ACC112 (cell line): ENCODE measurements at regions not wholly inside any gene's neighbourhood (a gene's known extent, or its start where the extent isn't known, plus 50 kb on each side); places are given as distances from the start of the nearest gene placed in this dataset.

ENCODE experiments used
- H2AFZ ChIP-seq: fragments of 200-600 bp; sonication (generic); one replicate; pipeline ENCODE4 v1.6.0; 2017; ENCODE audit warnings: antibody characterized with exemption, low read length; ENCODE audit not compliant: unreplicated experiment
- H3K27ac ChIP-seq: fragments of 200-600 bp; sonication (generic); 2 replicates; pipeline ENCODE4 v1.5.1; 2014; ENCODE audit warnings: low read depth, mild to moderate bottlenecking, antibody characterized with exemption, low read length, moderate library complexity
- H3K27me3 ChIP-seq: fragments of 200-600 bp; sonication (generic); 2 replicates; pipeline ENCODE4 v1.6.1; 2014; ENCODE audit warnings: mild to moderate bottlenecking, antibody characterized with exemption, low read length, moderate library complexity, mixed read lengths; ENCODE audit not compliant: insufficient read depth
- H3K36me3 ChIP-seq: fragments of 200-600 bp; sonication (generic); 2 replicates; pipeline ENCODE4 v1.6.1; 2016; ENCODE audit warnings: mild to moderate bottlenecking, antibody characterized with exemption, low read length, moderate library complexity, mixed read lengths; ENCODE audit not compliant: insufficient read depth
- H3K4me1 ChIP-seq: fragments of 200-600 bp; sonication (generic); one replicate; pipeline ENCODE4 v1.6.1; 2016; ENCODE audit warnings: low read length, mixed read lengths; ENCODE audit not compliant: insufficient read depth, unreplicated experiment, control insufficient read depth
- H3K4me3 ChIP-seq: fragments of 200-600 bp; sonication (generic); 2 replicates; pipeline ENCODE4 v1.5.1; 2014; ENCODE audit warnings: mild to moderate bottlenecking, low read depth, low read length
- H3K79me2 ChIP-seq: fragments of 200-600 bp; sonication (generic); one replicate; pipeline ENCODE4 v1.6.0; 2016; ENCODE audit warnings: low read length; ENCODE audit not compliant: control insufficient read depth, unreplicated experiment, insufficient read depth

DNA sequence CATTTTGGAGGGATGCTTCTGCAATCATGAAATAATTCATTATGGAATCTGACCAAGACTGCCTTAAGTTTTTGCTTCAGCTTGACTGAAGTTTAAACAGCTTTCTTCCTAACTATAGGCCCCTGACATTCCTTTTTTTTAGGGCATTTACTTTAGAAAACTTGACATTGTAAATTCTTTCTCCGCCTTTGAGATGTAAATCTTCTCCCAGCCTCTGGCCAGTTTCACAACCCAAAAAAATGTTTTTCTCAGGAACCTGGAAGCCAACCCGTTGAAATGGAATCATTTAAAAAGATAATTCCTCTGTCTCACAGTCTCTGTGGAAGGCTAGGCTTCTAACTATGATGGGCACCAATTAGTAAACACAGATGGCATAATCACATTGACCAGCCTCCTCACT, 710.4 kb upstream of the PABPC4L start:
- no peak overlapping the region for H2AFZ ChIP-seq
- H3K27me3 ChIP-seq = 0 out of 2 replicates have a peak, but pooled peaks cover 3% of the 10 kb centered on the region
- no peaks in the 10 kb centered on the region for H3K36me3 ChIP-seq
- H3K4me1 ChIP-seq = no peaks in the 10 kb centered on the region
- H3K4me3 ChIP-seq = no peak overlapping the region
- no peaks in the 10 kb centered on the region for H3K79me2 ChIP-seq
- H3K27ac ChIP-seq = no peak overlapping the region

DNA sequence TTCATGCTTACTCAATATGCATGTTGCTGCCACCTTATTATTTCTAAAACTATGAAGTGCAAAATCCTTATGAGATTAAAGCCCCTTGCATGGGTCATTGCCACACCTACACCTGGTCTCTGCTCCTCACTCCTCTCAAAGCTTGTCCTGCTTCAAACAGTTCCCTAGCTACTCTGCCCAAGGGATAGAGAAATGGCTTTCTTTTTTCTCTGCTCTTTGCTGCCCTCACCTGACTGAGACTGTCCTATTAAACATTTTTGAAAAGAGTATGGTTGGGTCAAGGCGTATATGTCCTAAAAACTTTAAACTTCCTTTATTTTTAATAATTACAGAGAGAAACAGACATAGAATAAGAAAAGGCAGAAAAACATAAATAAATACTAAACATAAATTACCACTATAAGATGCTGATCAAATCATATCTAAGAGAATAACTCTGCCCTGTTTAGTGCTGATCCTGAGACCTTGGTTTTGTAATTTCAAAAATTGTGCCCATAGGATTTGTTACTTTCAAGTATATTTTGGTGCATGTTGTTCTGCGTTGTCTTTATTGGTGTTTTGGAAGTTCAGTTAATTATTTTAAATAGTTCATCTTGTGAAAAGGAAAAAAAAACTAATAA, 704.9 kb upstream of the PABPC4L start:
- Histone ChIP-seq H3K36me3 (no peaks in the 10 kb centered on the region), H2AFZ (no peak overlapping the region), H3K79me2 (no peaks in the 10 kb centered on the region), H3K4me3 (no peak overlapping the region), H3K27ac (no peak overlapping the region), H3K27me3 (0 out of 2 replicates have a peak, but pooled peaks cover 3% of the 10 kb centered on the region), H3K4me1 (no peaks in the 10 kb centered on the region)

DNA sequence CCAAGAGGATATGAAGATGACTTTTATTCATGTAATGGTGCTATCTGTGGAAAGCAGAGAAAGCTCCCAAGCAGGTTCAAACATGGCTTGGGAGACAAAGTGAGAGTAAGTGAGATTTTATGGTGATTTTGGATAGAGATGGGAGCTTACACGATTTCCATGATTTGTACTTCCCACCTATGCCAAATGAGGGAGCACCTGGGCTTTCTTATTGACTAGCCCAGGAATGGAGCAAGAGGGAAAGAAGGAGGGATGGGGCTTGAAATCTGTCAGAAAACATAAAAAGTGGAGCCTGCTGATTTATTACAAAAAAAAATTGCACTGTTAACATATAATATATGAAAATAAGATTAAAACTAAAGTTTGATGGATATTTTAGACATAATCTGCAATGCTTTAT, 703.5 kb upstream of the PABPC4L start:
- Histone ChIP-seq H3K4me1 (no peaks in the 10 kb centered on the region), H3K36me3 (no peaks in the 10 kb centered on the region), H3K79me2 (no peaks in the 10 kb centered on the region), H3K4me3 (no peak overlapping the region), H2AFZ (no peak overlapping the region), H3K27ac (no peak overlapping the region), H3K27me3 (0 out of 2 replicates have a peak, but pooled peaks cover 3% of the 10 kb centered on the region)

DNA sequence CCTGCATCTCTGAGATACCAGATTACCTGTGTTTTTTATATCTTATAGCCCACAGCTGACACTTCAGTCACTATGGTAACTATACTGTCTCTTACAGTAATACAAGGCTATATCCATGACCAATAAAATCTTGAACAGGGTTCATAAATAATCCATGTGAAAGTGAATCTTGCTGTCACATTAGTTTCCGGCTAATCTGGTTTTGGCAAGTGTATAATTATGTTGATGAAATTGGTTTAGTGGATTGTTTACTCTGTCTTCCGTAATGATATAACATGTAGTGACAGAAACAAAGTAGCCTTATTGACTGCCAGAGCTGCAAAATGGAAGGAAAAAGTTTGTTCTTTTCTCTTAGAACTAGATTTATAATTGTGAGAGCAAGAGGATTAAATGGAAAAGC, 686.6 kb upstream of the PABPC4L start:
- Histone ChIP-seq H3K4me1 (no peaks in the 10 kb centered on the region), H3K4me3 (no peak overlapping the region), H3K27ac (no peak overlapping the region), H3K36me3 (no peaks in the 10 kb centered on the region), H3K79me2 (no peaks in the 10 kb centered on the region), H2AFZ (no peak overlapping the region), H3K27me3 (no peaks in the 10 kb centered on the region)

DNA sequence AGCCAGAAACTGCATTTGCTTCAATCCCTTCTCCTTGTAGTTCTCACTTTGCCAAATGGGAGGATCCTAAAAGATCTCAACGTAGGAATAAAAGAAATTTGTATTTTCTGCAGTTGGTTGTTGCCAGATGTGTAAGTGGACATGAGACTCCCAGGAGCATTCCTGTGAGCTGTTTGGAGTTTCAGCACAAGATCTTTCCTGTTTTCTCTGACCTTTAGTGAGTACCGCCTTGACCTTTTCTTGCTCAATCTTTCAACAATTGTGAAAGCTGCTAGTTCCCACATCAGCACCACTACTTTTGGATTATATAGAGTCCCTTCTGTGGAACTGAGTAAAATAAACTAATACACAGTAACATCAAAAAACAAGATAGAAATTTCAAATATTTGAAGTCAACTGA, 683.8 kb upstream of the PABPC4L start:
- Histone ChIP-seq H3K4me1 (no peaks in the 10 kb centered on the region), H3K79me2 (no peaks in the 10 kb centered on the region), H3K36me3 (no peaks in the 10 kb centered on the region), H2AFZ (no peak overlapping the region), H3K27me3 (no peaks in the 10 kb centered on the region), H3K27ac (no peak overlapping the region), H3K4me3 (no peak overlapping the region)

DNA sequence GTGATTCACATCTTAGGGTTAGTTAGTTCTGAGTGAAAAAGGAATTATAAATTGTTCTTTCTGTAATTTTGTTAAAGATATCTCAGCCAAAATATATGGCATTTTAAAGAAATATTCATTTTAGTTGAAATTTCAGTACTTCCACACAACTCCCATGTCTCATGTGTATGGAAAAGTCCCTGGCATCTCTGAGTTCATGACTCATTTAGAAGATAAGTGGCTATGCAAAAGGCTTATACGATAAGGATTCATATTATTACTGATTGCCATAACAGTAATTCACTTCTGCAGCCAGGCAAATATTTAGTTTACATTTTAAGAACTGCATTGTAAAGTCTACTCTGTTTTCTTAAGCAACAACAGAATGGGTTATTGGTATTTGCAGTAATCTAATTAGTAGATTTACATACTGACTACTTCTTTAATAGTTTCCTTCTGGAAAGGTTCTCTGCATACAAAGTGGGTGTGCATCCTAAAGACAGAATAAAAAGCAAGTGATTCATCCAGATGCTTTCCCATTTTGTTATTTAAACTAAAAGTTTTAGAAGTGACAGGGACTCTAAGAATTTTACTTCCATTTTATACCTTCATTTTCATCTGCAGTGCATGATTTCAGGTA, 682.4 kb upstream of the PABPC4L start:
- no peaks in the 10 kb centered on the region for H3K4me1 ChIP-seq
- no peaks in the 10 kb centered on the region for H3K27me3 ChIP-seq
- H3K36me3 ChIP-seq = no peaks in the 10 kb centered on the region
- no peaks in the 10 kb centered on the region for H3K79me2 ChIP-seq
- H2AFZ ChIP-seq = no peak overlapping the region
- H3K27ac ChIP-seq = no peak overlapping the region
- no peak overlapping the region for H3K4me3 ChIP-seq

DNA sequence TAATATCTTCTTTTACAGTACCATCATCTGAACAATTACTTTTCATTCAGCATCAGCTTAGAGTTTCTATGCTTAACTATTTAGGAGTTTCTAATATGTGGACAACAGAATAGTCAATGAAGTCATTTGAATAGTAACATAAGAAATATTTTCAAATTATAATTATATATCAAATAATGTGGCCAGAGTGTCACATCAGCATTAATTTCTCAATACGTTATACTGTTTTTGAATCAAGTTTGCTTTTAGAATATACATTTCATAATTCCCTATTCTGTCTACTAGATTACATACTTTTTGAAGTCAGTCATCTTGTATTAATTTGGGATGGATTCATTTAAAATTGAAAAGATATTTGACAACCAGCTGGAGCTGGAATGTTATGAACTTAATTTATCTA, 677.4 kb upstream of the PABPC4L start:
- H2AFZ ChIP-seq = no peak overlapping the region
- no peak overlapping the region for H3K4me3 ChIP-seq
- H3K79me2 ChIP-seq = no peaks in the 10 kb centered on the region
- H3K27ac ChIP-seq = no peak overlapping the region
- no peaks in the 10 kb centered on the region for H3K36me3 ChIP-seq
- H3K4me1 ChIP-seq = no peaks in the 10 kb centered on the region
- no peaks in the 10 kb centered on the region for H3K27me3 ChIP-seq

DNA sequence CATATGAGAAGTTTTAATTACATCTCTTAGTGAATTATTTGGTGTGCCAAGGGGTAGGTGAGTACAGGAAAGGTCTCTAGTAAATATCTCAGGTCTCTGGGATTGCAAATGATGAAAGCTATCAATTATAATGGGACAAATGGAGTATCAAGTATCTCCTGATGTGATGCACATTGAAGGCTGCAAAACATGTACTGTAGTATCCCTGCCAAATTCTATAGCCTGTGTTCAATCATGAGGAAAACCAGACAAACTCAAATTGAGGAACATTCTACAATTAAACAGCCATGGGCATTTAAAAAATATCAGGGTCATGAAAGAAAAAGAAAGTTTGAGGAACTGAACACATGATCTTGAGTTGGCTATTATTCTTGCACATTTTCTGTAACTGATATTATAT, 665.4 kb upstream of the PABPC4L start:
- H3K4me1 ChIP-seq = no peaks in the 10 kb centered on the region
- no peak overlapping the region for H2AFZ ChIP-seq
- no peaks in the 10 kb centered on the region for H3K79me2 ChIP-seq
- H3K27me3 ChIP-seq = no peaks in the 10 kb centered on the region
- H3K27ac ChIP-seq = no peak overlapping the region
- no peaks in the 10 kb centered on the region for H3K36me3 ChIP-seq
- no peak overlapping the region for H3K4me3 ChIP-seq

DNA sequence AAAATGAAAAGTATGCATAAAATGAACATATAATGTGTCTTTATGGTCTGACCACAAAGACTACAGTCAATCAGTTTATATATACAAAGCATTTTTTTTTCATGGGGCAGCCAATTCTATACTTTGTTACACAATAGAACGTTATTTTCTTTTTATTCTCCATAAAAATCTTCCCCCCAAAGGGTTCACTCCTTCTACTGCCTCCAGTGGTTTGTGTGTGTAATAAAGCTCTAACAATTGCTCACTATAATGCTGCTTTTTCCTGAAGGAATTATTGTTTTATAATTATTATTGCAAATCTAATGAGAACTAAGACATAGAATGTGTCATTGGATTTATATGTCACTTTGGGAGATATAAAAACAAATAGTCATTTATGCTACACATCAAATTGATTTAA, 664.1 kb upstream of the PABPC4L start:
- Histone ChIP-seq H3K27ac (no peak overlapping the region), H3K36me3 (no peaks in the 10 kb centered on the region), H2AFZ (no peak overlapping the region), H3K79me2 (no peaks in the 10 kb centered on the region), H3K4me3 (no peak overlapping the region), H3K4me1 (no peaks in the 10 kb centered on the region), H3K27me3 (no peaks in the 10 kb centered on the region)

DNA sequence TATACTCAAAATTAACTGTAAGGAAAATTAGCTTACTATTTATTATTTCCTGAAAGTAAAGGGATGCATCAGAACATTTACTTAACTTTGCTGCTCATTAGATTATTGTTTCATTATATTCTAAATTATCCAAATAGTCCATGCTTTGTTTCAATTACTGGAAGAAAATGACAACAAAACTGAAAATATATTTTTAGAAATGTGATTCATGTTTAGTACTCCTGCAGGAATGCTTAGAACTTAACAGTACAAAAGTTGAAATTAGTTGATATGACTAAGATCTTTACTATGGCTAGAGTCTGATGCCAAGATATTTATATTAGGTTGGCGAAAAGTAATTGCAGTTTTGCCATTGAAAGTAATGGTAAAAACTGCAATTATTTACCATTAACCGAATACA, 660.5 kb upstream of the PABPC4L start:
- no peak overlapping the region for H3K27ac ChIP-seq
- H3K4me1 ChIP-seq = no peaks in the 10 kb centered on the region
- no peaks in the 10 kb centered on the region for H3K27me3 ChIP-seq
- H3K4me3 ChIP-seq = no peak overlapping the region
- no peak overlapping the region for H2AFZ ChIP-seq
- H3K79me2 ChIP-seq = no peaks in the 10 kb centered on the region
- H3K36me3 ChIP-seq = no peaks in the 10 kb centered on the region

DNA sequence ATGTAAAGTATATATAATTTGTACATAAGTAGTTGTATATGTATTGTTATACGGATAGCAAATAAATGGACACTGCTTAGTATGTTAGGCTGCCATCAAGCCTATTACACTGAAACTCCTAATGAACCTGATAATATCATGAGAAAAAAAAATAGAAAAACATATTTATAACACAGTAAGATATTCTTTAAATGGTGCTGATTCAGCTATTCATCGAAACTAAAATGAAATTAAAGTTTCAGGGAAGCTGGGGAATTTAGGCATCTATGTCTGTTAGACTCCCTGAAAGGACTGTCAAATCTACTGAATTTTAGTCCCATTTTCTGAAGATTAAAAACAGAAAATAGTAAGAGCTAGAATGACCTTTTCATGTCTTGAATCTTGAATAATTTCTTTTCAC, 647.1 kb upstream of the PABPC4L start:
- H3K36me3 ChIP-seq = no peaks in the 10 kb centered on the region
- H2AFZ ChIP-seq = no peak overlapping the region
- H3K27me3 ChIP-seq = no peaks in the 10 kb centered on the region
- no peak overlapping the region for H3K27ac ChIP-seq
- no peak overlapping the region for H3K4me3 ChIP-seq
- H3K4me1 ChIP-seq = no peaks in the 10 kb centered on the region
- no peaks in the 10 kb centered on the region for H3K79me2 ChIP-seq
